LNCAP (cell line): ENCODE measurements at regions not wholly inside any gene's neighbourhood (a gene's known extent, or its start where the extent isn't known, plus 50 kb on each side); places are given as distances from the start of the nearest gene placed in this dataset.

ENCODE experiments used
- TF ChIP-seq, protein P1 (sequence below): fragments of 450-650 bp; IDR thresholded peaks from 2 replicates; pipeline ENCODE4 v1.5.1; 2017; ENCODE audit warnings: mild to moderate bottlenecking

GRCh38 chr5:103461243-103461642, 101.3 kb downstream of the NUDT12 start:
- TF ChIP-seq, protein P1, sequence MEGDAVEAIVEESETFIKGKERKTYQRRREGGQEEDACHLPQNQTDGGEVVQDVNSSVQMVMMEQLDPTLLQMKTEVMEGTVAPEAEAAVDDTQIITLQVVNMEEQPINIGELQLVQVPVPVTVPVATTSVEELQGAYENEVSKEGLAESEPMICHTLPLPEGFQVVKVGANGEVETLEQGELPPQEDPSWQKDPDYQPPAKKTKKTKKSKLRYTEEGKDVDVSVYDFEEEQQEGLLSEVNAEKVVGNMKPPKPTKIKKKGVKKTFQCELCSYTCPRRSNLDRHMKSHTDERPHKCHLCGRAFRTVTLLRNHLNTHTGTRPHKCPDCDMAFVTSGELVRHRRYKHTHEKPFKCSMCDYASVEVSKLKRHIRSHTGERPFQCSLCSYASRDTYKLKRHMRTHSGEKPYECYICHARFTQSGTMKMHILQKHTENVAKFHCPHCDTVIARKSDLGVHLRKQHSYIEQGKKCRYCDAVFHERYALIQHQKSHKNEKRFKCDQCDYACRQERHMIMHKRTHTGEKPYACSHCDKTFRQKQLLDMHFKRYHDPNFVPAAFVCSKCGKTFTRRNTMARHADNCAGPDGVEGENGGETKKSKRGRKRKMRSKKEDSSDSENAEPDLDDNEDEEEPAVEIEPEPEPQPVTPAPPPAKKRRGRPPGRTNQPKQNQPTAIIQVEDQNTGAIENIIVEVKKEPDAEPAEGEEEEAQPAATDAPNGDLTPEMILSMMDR = no peak

DNA sequence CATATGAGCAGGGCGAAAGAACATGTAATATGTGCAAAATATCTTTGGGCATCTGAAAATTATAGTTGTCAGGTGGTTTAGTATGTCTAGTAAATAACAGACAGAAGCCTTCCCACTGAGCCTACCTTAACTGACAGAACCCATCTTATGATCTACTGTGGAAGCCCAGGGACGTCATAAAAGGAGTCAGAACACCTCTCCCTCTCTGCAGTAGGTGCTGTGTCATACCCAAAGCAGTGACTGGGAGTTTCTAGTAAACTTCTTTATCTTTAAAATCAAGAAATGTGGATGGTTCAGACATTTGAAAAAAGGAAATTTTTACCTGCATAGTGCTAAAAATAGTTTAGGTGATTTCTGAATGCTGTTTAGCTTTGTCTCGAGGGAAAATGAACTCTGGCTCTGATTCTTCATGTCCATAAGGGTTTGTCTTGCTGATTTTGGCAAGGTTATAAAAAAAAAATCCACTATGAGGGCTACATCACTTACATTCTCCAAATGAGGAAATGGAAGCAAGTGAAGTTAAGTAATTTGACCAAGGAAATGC, 104.0 kb downstream of the NUDT12 start:
- TF ChIP-seq, protein P1 = no peak

DNA sequence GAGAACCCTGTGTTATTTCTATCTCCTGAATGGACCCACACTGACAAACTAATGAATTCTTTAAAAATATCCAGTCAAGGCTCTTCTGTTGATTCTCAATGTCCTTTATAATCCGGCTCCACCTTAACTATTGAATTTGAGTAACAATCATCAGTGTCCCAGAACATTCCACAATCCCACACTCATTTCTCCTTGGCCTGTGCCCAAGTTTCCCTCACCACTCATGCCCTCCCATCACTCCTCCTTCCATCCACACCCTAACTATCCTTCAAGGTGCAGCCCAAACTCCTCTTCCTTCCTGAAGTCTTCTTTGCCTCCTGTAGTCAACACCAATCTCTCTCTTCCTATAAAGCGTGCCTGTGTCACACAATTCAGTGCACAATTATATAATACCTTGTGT, 106.1 kb downstream of the NUDT12 start:
- TF ChIP-seq, protein P1 = no peak

GRCh38 chr5:103455796-103456195, 106.8 kb downstream of the NUDT12 start:
- TF ChIP-seq, protein P1 = no peak

- TF ChIP-seq, protein P1 = no peak
These were observed 107.8 kb downstream of the NUDT12 start for GRCh38 chr5:103454770-103455169.

GRCh38 chr5:103452666-103453065, 109.9 kb downstream of the NUDT12 start:
- TF ChIP-seq, protein P1 = no peak

DNA sequence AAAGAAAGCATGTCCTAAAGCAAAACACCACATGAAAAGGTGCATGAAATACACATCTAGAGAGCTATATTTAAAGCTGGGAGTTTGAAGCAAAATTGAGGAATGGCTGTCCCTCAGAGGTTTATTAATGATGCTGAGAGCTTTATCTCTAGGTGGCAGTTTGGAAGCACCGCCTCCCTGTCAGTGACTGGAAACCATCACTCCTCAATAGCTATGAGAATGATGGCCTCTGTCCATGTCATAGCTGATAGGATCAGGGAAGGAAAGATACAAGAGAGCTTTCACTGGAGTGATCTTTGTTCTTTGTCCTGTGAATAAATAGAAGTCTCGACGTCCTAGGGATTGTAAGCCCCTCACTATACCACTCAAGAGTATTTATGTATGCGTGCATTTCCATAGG, 110.5 kb downstream of the NUDT12 start:
- TF ChIP-seq, protein P1 = no peak

GRCh38 chr5:103451261-103451660, 111.3 kb downstream of the NUDT12 start:
- TF ChIP-seq, protein P1 = no peak
